CD4-positive, alpha-beta T cell treated with Interleukin-6 for 4 hours (primary cell): ENCODE measurements at regions not wholly inside any gene's neighbourhood (a gene's known extent, or its start where the extent isn't known, plus 50 kb on each side); places are given as distances from the start of the nearest gene placed in this dataset.
A peak's percentile ranks its signal among the peaks of the same experiment; 100 is the strongest.
"Not testable (repeated sequence)": the region's sequence is repeated elsewhere in the genome, so short reads cannot be mapped to it uniquely, and the experiment has no call there.

ENCODE experiments used
- DNase-seq: peaks from one replicate; pipeline ENCODE4 v3.0.0-alpha.2; 2020; ENCODE audit warnings: mixed read lengths

- not testable (repeated sequence) for DNase-seq
Observed at GRCh38 chr1:58051187-58051586, 495.3 kb downstream of the OMA1 start.

GRCh38 chr1:58047265-58047858, 499.2 kb downstream of the OMA1 start:
- peak; percentile 17 for DNase-seq

- no peak for DNase-seq
Observed at GRCh38 chr1:58045094-58045705, 501.3 kb downstream of the OMA1 start.

GRCh38 chr1:58041621-58042020, 504.9 kb downstream of the OMA1 start:
- DNase-seq: no peak

GRCh38 chr1:58038574-58038973, 508.0 kb downstream of the OMA1 start:
- no peak for DNase-seq

- no peak for DNase-seq
Observed at GRCh38 chr1:58035523-58035922, 511.0 kb downstream of the OMA1 start.

- DNase-seq: no peak
Observed at GRCh38 chr1:58033311-58033710, 513.2 kb downstream of the OMA1 start.

GRCh38 chr1:58032611-58033073, 513.9 kb downstream of the OMA1 start:
- DNase-seq: no peak

- no peak for DNase-seq
Observed at GRCh38 chr1:58031416-58031815, 515.1 kb downstream of the OMA1 start.

GRCh38 chr1:58030456-58030855, 516.1 kb downstream of the OMA1 start:
- no peak for DNase-seq

- DNase-seq: no peak
Observed at GRCh38 chr1:58017641-58018040, 528.9 kb downstream of the OMA1 start.

GRCh38 chr1:58013237-58013636, 533.3 kb downstream of the OMA1 start:
- DNase-seq: no peak

GRCh38 chr1:58011978-58012377, 534.5 kb downstream of the OMA1 start:
- no peak for DNase-seq

GRCh38 chr1:58006421-58007046, 540.0 kb downstream of the OMA1 start:
- DNase-seq: no peak

GRCh38 chr1:58005212-58005611, 541.3 kb downstream of the OMA1 start:
- DNase-seq: no peak

GRCh38 chr1:58003988-58004387, 542.5 kb downstream of the OMA1 start:
- DNase-seq: no peak

GRCh38 chr1:58003059-58003458, 543.5 kb downstream of the OMA1 start:
- DNase-seq: no peak

- no peak for DNase-seq
Observed at GRCh38 chr1:58000821-58001220, 545.7 kb downstream of the OMA1 start.

- DNase-seq: no peak
Observed at GRCh38 chr1:58000116-58000515, 546.4 kb downstream of the OMA1 start.

GRCh38 chr1:57996400-57996799, 550.1 kb downstream of the OMA1 start:
- no peak for DNase-seq

- DNase-seq: no peak
Observed at GRCh38 chr1:57991289-57991688, 555.2 kb downstream of the OMA1 start.

GRCh38 chr1:57989877-57990276, 556.6 kb downstream of the OMA1 start:
- DNase-seq: no peak

- no peak for DNase-seq
Observed at GRCh38 chr1:57987523-57987922, 559.0 kb downstream of the OMA1 start.

- DNase-seq: no peak
Observed at GRCh38 chr1:57986432-57986831, 560.1 kb downstream of the OMA1 start.

GRCh38 chr1:57984277-57984676, 560.4 kb upstream of the DAB1 start:
- no peak for DNase-seq
